ENCODE measurements at regions not wholly inside any gene's neighbourhood (a gene's known extent, or its start where the extent isn't known, plus 50 kb on each side); places are given as distances from the start of the nearest gene placed in this dataset.

DNA sequence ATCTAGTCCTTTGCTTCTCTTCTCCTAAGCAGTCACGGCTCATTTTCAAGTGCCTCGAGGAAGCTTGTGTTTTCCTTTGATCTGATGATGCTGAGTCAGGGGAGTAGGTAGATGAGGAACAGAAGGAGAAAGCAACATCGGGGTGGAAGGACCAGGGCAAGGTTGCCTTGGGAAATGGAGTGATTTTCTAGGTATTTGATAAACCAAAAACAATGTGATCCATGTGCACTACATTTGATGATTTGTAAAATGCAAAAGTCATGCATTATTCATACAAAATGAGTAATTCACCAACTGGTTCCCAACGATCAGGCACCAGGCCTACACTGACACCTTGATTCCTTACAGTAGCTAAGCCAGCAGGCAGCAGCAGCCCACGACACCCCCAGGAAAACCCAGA lies 205.3 kb downstream of the ANAPC1 start:
- TF ChIP-seq, protein P1, sequence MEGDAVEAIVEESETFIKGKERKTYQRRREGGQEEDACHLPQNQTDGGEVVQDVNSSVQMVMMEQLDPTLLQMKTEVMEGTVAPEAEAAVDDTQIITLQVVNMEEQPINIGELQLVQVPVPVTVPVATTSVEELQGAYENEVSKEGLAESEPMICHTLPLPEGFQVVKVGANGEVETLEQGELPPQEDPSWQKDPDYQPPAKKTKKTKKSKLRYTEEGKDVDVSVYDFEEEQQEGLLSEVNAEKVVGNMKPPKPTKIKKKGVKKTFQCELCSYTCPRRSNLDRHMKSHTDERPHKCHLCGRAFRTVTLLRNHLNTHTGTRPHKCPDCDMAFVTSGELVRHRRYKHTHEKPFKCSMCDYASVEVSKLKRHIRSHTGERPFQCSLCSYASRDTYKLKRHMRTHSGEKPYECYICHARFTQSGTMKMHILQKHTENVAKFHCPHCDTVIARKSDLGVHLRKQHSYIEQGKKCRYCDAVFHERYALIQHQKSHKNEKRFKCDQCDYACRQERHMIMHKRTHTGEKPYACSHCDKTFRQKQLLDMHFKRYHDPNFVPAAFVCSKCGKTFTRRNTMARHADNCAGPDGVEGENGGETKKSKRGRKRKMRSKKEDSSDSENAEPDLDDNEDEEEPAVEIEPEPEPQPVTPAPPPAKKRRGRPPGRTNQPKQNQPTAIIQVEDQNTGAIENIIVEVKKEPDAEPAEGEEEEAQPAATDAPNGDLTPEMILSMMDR (conservative IDR thresholded peaks at IDR 0.05; ENCODE audit: low read length): no peak
- TF ChIP-seq EZH2phosphoT487 (IDR thresholded peaks at IDR 0.05; ENCODE audit: borderline replicate concordance, low read depth, low read length): no peak
